ENCODE measurements at regions not wholly inside any gene's neighbourhood (a gene's known extent, or its start where the extent isn't known, plus 50 kb on each side); places are given as distances from the start of the nearest gene placed in this dataset.

DNA sequence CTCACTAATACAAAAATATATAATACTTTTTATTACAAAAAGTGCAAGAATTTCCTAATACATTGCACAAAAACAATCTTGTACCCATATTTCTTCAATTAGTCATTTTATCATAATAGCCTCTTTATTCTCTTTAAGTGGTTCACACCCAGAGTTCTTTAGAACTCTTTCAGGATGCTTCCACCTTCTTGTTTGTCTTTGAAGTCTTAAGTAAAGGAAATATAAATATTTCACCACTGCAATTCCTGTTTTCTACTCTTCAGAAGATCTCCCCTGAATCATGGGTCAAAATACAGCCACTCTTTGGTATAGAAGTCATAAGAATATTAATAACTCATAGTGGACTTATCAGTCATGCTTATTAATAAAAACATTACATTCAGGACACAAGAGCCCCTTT, 293.0 kb downstream of the ATPSCKMT start:
- no peak overlapping the region for H3K4me3 ChIP-seq (ENCODE audit: low read depth in 1 of 2, low read length in 2 of 2)
- H3K27me3 ChIP-seq (ENCODE audit: control insufficient read depth in 1 of 2, insufficient read depth in 2 of 2, low read length in 2 of 2) = no peaks in the 10 kb centered on the region
- no peaks in the 10 kb centered on the region for H3K36me3 ChIP-seq (ENCODE audit: control insufficient read depth in 2 of 2, insufficient read depth in 2 of 2, low read length in 1 of 2)
- no peaks in the 10 kb centered on the region for H3K9me3 ChIP-seq (ENCODE audit: control insufficient read depth in 2 of 2, insufficient read depth in 1 of 2, low read depth in 1 of 2, low read length in 1 of 2)
- H3K4me1 ChIP-seq (ENCODE audit: control insufficient read depth in 2 of 2, insufficient read depth in 2 of 2, low read length in 1 of 2) = no peaks in the 10 kb centered on the region
- no peak overlapping the region for H3K27ac ChIP-seq (ENCODE audit: low read depth in 2 of 2, low read length in 1 of 2)

DNA sequence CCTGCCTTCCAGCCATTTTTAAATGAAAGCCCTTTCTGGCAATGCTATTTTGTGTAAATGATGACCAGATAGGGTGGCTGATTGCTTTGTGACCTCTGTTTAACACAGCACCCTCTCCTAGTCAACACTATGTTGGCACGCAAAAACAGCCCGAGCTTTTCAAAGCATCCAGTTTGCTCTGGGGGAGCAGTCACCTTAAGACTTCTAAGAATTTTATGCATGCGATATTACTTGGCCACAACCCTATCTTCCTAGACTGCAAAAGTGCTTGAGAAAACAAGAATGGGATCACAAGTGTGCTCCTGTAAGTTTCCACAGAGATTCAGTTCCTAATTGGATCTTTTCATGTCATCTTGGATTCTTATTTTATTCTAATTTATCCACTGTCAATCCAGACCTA, 294.1 kb downstream of the ATPSCKMT start:
- Histone ChIP-seq H3K36me3 (ENCODE audit: control insufficient read depth in 2 of 2, insufficient read depth in 2 of 2, low read length in 1 of 2) (no peaks in the 10 kb centered on the region), H3K27me3 (ENCODE audit: control insufficient read depth in 1 of 2, insufficient read depth in 2 of 2, low read length in 2 of 2) (no peaks in the 10 kb centered on the region), H3K27ac (ENCODE audit: low read depth in 2 of 2, low read length in 1 of 2) (no peak overlapping the region), H3K9me3 (ENCODE audit: control insufficient read depth in 2 of 2, insufficient read depth in 1 of 2, low read depth in 1 of 2, low read length in 1 of 2) (no peaks in the 10 kb centered on the region), H3K4me3 (ENCODE audit: low read depth in 1 of 2, low read length in 2 of 2) (no peak overlapping the region), H3K4me1 (ENCODE audit: control insufficient read depth in 2 of 2, insufficient read depth in 2 of 2, low read length in 1 of 2) (no peaks in the 10 kb centered on the region)
- 83 to 88% methylated on average over 3 of the region's 3 CpGs for WGBS, 2 donors

DNA sequence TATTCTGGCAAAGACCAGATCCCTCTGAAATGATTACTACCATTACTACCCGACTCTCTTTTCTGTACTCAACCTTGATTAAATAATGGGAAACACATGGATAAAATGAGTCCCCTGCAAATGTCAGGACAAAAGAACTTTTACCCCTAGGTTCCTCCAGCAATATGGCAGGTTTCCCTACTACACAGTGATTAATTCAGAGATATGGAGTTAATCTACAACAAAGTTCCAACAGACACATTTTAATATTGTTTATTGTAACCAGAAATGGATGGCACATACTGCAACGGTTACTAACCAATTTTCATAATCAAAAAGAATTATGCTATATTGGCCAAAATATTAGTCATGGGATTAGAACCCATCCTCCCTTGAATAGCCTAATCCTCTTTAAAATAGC, 294.8 kb downstream of the ATPSCKMT start:
- 47 to 58% methylated on average over 2 of the region's 2 CpGs for WGBS, 2 donors
- no peaks in the 10 kb centered on the region for H3K27me3 ChIP-seq (ENCODE audit: control insufficient read depth in 1 of 2, insufficient read depth in 2 of 2, low read length in 2 of 2)
- no peak overlapping the region for H3K27ac ChIP-seq (ENCODE audit: low read depth in 2 of 2, low read length in 1 of 2)
- H3K9me3 ChIP-seq (ENCODE audit: control insufficient read depth in 2 of 2, insufficient read depth in 1 of 2, low read depth in 1 of 2, low read length in 1 of 2) = no peaks in the 10 kb centered on the region
- no peaks in the 10 kb centered on the region for H3K36me3 ChIP-seq (ENCODE audit: control insufficient read depth in 2 of 2, insufficient read depth in 2 of 2, low read length in 1 of 2)
- H3K4me1 ChIP-seq (ENCODE audit: control insufficient read depth in 2 of 2, insufficient read depth in 2 of 2, low read length in 1 of 2) = no peaks in the 10 kb centered on the region
- no peak overlapping the region for H3K4me3 ChIP-seq (ENCODE audit: low read depth in 1 of 2, low read length in 2 of 2)

DNA sequence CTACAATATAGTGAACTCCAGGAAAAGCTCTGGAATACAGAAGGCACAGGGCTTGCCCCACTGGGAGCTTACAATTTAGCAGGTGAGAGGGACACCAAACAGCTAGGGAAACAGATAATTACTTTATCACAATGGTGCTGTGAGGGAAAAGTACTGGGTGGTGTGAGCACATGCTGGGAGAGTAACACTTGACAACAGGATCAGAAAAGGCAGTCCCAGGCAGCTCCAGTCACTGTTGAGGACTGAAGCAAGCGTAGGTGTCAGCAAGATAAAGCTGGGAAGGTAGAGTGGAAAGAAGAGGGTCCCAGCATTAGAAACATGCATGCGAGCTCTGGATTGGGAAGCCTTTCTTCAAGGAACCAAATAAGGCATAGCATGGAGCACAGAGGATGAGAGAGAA, 296.0 kb downstream of the ATPSCKMT start:
- Histone ChIP-seq H3K27ac (ENCODE audit: low read depth in 2 of 2, low read length in 1 of 2) (no peak overlapping the region), H3K36me3 (ENCODE audit: control insufficient read depth in 2 of 2, insufficient read depth in 2 of 2, low read length in 1 of 2) (no peaks in the 10 kb centered on the region), H3K4me1 (ENCODE audit: control insufficient read depth in 2 of 2, insufficient read depth in 2 of 2, low read length in 1 of 2) (no peaks in the 10 kb centered on the region), H3K27me3 (ENCODE audit: control insufficient read depth in 1 of 2, insufficient read depth in 2 of 2, low read length in 2 of 2) (no peaks in the 10 kb centered on the region), H3K9me3 (ENCODE audit: control insufficient read depth in 2 of 2, insufficient read depth in 1 of 2, low read depth in 1 of 2, low read length in 1 of 2) (no peaks in the 10 kb centered on the region), H3K4me3 (ENCODE audit: low read depth in 1 of 2, low read length in 2 of 2) (no peak overlapping the region)
- WGBS, 2 donors = 73 to 79% methylated on average over 2 of the region's 2 CpGs

DNA sequence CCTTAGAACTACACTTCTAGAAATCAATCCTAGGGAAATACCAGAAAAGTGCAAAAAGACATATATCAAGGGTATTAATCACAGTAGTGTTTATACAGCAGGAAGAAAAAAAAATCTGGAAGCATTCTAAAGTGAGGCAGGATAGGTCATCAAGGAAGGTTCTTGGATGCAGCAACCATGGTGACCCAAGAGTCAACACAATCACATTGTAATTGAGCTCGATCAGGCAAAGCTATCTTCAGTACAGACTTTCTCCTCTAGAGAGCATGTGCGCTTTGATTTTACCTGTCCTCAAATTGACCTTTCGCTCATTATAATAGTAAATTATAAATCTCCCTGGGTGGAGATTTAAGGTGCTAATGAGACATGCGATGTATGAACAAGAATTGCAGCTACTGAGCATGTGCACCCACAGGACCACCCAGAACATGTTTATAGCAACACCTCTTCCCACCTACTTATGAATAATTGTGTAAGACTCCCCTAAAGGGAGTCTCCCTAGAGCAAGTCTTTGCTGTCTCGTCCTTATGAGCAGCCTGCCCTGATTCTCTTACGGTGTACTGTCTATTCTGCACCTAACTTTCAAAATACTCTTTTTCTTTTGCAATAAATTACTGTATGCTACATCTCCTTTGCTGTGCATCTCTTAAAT, 297.7 kb downstream of the ATPSCKMT start:
- Histone ChIP-seq H3K27me3 (ENCODE audit: control insufficient read depth in 1 of 2, insufficient read depth in 2 of 2, low read length in 2 of 2) (no peaks in the 10 kb centered on the region), H3K36me3 (ENCODE audit: control insufficient read depth in 2 of 2, insufficient read depth in 2 of 2, low read length in 1 of 2) (no peaks in the 10 kb centered on the region)
- WGBS, 2 donors = 60 to 64% methylated on average over 6 of the region's 6 CpGs

DNA sequence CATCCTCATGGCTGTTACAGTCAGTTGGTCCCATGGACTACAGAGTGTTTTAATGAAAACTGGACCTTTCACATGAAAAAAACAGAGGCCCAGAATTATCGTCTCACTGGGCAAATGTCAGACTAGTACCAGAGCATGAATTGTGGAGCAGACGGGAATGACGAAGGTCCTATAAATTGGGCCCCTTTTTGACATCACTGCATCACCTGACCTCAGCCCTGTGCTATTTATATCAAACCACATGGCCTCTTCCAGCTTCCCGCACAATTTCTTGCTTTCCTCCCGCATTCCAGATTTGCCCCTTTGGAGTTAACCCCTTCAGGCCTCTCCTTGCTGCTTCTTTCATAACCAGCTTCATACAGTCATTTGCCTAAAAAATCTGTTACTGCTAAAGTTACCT, 301.7 kb downstream of the ATPSCKMT start:
- no peak overlapping the region for H3K4me3 ChIP-seq (ENCODE audit: low read depth in 1 of 2, low read length in 2 of 2)
- WGBS, 2 donors = 53 to 64% methylated on average over 5 of the region's 5 CpGs
- no peaks in the 10 kb centered on the region for H3K27me3 ChIP-seq (ENCODE audit: control insufficient read depth in 1 of 2, insufficient read depth in 2 of 2, low read length in 2 of 2)
- no peaks in the 10 kb centered on the region for H3K36me3 ChIP-seq (ENCODE audit: control insufficient read depth in 2 of 2, insufficient read depth in 2 of 2, low read length in 1 of 2)
- no peak overlapping the region for H3K27ac ChIP-seq (ENCODE audit: low read depth in 2 of 2, low read length in 1 of 2)
- H3K4me1 ChIP-seq (ENCODE audit: control insufficient read depth in 2 of 2, insufficient read depth in 2 of 2, low read length in 1 of 2) = no peaks in the 10 kb centered on the region
- H3K9me3 ChIP-seq (ENCODE audit: control insufficient read depth in 2 of 2, insufficient read depth in 1 of 2, low read depth in 1 of 2, low read length in 1 of 2) = no peaks in the 10 kb centered on the region

More for the DNA sequence above, 297.7 kb downstream of the ATPSCKMT start:
- H3K9me3 ChIP-seq (ENCODE audit: control insufficient read depth in 2 of 2, insufficient read depth in 1 of 2, low read depth in 1 of 2, low read length in 1 of 2) = no peaks in the 10 kb centered on the region
- no peaks in the 10 kb centered on the region for H3K4me1 ChIP-seq (ENCODE audit: control insufficient read depth in 2 of 2, insufficient read depth in 2 of 2, low read length in 1 of 2)
- H3K4me3 ChIP-seq (ENCODE audit: low read depth in 1 of 2, low read length in 2 of 2) = no peak overlapping the region
- no peak overlapping the region for H3K27ac ChIP-seq (ENCODE audit: low read depth in 2 of 2, low read length in 1 of 2)

DNA sequence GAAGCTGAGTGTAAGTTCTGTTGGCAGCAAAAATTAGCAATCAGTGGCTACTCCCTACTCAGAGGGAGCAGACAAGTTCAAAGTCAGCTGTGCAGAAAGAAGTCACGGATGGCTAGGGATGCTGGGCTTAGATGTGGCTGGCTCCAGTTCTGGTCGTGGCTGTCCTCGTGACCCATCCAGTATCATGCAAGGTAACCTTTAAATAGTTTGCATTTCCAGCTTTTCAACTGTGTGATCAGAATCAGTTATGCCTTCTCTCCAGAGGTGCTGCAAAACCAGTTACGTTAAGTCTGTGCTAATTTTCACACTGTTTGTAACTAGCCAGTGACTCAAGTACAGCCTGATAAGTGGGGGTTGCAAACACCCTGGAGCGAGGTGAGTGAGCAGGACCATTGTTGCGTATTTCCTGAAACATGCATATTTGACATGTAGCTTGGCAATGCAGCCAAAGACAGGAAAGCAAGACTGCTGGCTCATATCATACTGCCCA, 302.4 kb downstream of the ATPSCKMT start:
- WGBS, 2 donors = 51 to 58% methylated on average over 6 of the region's 6 CpGs
- H3K4me1 ChIP-seq (ENCODE audit: control insufficient read depth in 2 of 2, insufficient read depth in 2 of 2, low read length in 1 of 2) = no peaks in the 10 kb centered on the region
- no peaks in the 10 kb centered on the region for H3K36me3 ChIP-seq (ENCODE audit: control insufficient read depth in 2 of 2, insufficient read depth in 2 of 2, low read length in 1 of 2)
- no peak overlapping the region for H3K27ac ChIP-seq (ENCODE audit: low read depth in 2 of 2, low read length in 1 of 2)
- no peak overlapping the region for H3K4me3 ChIP-seq (ENCODE audit: low read depth in 1 of 2, low read length in 2 of 2)
- H3K9me3 ChIP-seq (ENCODE audit: control insufficient read depth in 2 of 2, insufficient read depth in 1 of 2, low read depth in 1 of 2, low read length in 1 of 2) = no peaks in the 10 kb centered on the region
- no peaks in the 10 kb centered on the region for H3K27me3 ChIP-seq (ENCODE audit: control insufficient read depth in 1 of 2, insufficient read depth in 2 of 2, low read length in 2 of 2)

DNA sequence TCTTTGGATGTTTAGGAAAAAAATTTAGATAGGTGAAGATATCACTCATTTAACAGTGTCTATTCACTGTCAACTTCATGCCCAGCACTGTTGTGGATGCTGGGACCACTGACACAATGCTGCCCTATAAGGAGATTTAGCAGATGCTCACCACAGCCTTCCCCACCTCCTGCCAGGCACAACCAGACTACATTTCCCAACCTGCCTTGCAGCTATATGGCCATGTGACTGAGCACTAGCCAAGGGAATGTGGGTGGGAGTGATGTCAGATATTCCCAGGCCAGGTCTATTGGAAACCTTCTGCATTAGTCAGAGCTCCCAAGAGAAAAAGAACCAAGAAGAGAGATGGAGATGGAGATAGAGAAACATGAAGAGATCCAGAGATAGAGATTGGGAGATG, 302.6 kb upstream of the TAS2R1 start:
- H3K4me3 ChIP-seq (ENCODE audit: low read depth in 1 of 2, low read length in 2 of 2) = no peak overlapping the region
- peaks cover 0 to 2% of the 10 kb centered on the region in 2 donors for H3K27me3 ChIP-seq (ENCODE audit: control insufficient read depth in 1 of 2, insufficient read depth in 2 of 2, low read length in 2 of 2)
- no peaks in the 10 kb centered on the region for H3K9me3 ChIP-seq (ENCODE audit: control insufficient read depth in 2 of 2, insufficient read depth in 1 of 2, low read depth in 1 of 2, low read length in 1 of 2)
- no peaks in the 10 kb centered on the region for H3K4me1 ChIP-seq (ENCODE audit: control insufficient read depth in 2 of 2, insufficient read depth in 2 of 2, low read length in 1 of 2)
- H3K27ac ChIP-seq (ENCODE audit: low read depth in 2 of 2, low read length in 1 of 2) = no peak overlapping the region
- H3K36me3 ChIP-seq (ENCODE audit: control insufficient read depth in 2 of 2, insufficient read depth in 2 of 2, low read length in 1 of 2) = no peaks in the 10 kb centered on the region

DNA sequence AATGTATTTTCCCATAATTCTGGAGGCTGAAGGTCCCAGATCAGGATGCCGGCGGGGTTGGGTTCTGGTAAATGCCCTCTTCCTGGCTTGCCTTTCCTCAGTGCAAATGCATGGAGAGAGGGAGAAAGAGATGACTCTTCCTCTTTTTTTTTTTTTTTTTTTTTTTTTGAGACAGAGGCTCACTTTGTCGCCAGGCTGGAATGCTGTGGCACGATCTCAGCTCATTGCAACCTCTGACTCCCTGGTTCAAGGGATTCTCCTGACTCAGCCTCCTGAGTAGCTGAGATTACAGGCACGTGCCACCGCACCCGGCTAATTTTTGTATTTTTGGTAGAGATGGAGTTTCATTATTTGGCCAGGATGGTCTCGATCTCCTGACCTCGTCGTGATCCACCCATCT, 300.0 kb upstream of the TAS2R1 start:
- WGBS, 2 donors = 90 to 93% methylated on average over 10 of the region's 10 CpGs
- Histone ChIP-seq H3K36me3 (ENCODE audit: control insufficient read depth in 2 of 2, insufficient read depth in 2 of 2, low read length in 1 of 2) (no peaks in the 10 kb centered on the region), H3K4me3 (ENCODE audit: low read depth in 1 of 2, low read length in 2 of 2) (no peak overlapping the region), H3K27ac (ENCODE audit: low read depth in 2 of 2, low read length in 1 of 2) (no peak overlapping the region), H3K4me1 (ENCODE audit: control insufficient read depth in 2 of 2, insufficient read depth in 2 of 2, low read length in 1 of 2) (no peaks in the 10 kb centered on the region), H3K9me3 (ENCODE audit: control insufficient read depth in 2 of 2, insufficient read depth in 1 of 2, low read depth in 1 of 2, low read length in 1 of 2) (no peaks in the 10 kb centered on the region), H3K27me3 (ENCODE audit: control insufficient read depth in 1 of 2, insufficient read depth in 2 of 2, low read length in 2 of 2) (peaks cover 0 to 2% of the 10 kb centered on the region in 2 donors)

DNA sequence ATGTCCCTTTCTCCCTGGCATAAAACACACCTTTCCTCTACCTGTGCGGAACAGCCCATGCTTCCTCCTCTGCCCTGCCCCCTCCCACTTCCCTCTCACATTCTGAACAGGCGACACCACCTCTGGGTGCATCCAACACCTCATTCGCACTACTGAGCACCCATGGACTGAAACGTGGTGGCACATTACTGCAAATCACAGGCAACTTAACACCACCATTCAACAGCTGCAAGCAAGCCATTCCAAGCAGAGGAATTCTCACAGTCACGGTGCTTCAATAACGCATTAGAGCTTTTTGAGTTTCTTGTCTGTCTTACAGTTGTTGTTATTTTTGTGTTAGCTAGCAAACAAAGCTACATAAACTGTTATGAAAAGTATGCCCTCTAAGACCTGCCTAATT, 298.2 kb upstream of the TAS2R1 start:
- H3K27me3 ChIP-seq (ENCODE audit: control insufficient read depth in 1 of 2, insufficient read depth in 2 of 2, low read length in 2 of 2) = peaks cover 0 to 2% of the 10 kb centered on the region in 2 donors
- no peaks in the 10 kb centered on the region for H3K36me3 ChIP-seq (ENCODE audit: control insufficient read depth in 2 of 2, insufficient read depth in 2 of 2, low read length in 1 of 2)
- 48 to 61% methylated on average over 6 of the region's 6 CpGs for WGBS, 2 donors
- no peak overlapping the region for H3K4me3 ChIP-seq (ENCODE audit: low read depth in 1 of 2, low read length in 2 of 2)
- no peaks in the 10 kb centered on the region for H3K9me3 ChIP-seq (ENCODE audit: control insufficient read depth in 2 of 2, insufficient read depth in 1 of 2, low read depth in 1 of 2, low read length in 1 of 2)
- H3K4me1 ChIP-seq (ENCODE audit: control insufficient read depth in 2 of 2, insufficient read depth in 2 of 2, low read length in 1 of 2) = peaks cover 0 to 2% of the 10 kb centered on the region in 2 donors
- no peak overlapping the region for H3K27ac ChIP-seq (ENCODE audit: low read depth in 2 of 2, low read length in 1 of 2)

Measured in esophagus (tissue), 2 donors.